ENCODE measurements at regions not wholly inside any gene's neighbourhood (a gene's known extent, or its start where the extent isn't known, plus 50 kb on each side); places are given as distances from the start of the nearest gene placed in this dataset.

GRCh38 chr15:100715571-100716455 is 113.4 kb downstream of the ASB7 start:
- H3K4me1 Mint-ChIP-seq, result no peaks in the 10 kb centered on the region
- H3K9me3 Mint-ChIP-seq, result no peaks in the 10 kb centered on the region
- no peak overlapping the region for H3K4me3 Mint-ChIP-seq
- DNase-seq (no peak), ATAC-seq (no peak)
- H3K27ac Mint-ChIP-seq, result no peak overlapping the region
- H3K27me3 Mint-ChIP-seq, result peaks cover 13% of the 10 kb centered on the region

- peak overlapping the region in 1 of 2 donors; percentile 82 for H3K27ac Mint-ChIP-seq
- DNase-seq (no peak), ATAC-seq (no peak)
- no peaks in the 10 kb centered on the region for H3K4me1 Mint-ChIP-seq
- no peak overlapping the region for H3K4me3 Mint-ChIP-seq
- peaks cover 13% of the 10 kb centered on the region for H3K27me3 Mint-ChIP-seq
- H3K9me3 Mint-ChIP-seq, result no peaks in the 10 kb centered on the region
These were observed 114.2 kb downstream of the ASB7 start for GRCh38 chr15:100716456-100717085.

- Mint-ChIP-seq H3K9me3 (no peaks in the 10 kb centered on the region), H3K27me3 (peaks cover 13% of the 10 kb centered on the region), H3K4me1 (no peaks in the 10 kb centered on the region), H3K27ac (no peak overlapping the region), H3K4me3 (no peak overlapping the region)
- no peak for DNase-seq
- ATAC-seq, result no peak
These were observed 115.2 kb downstream of the ASB7 start for GRCh38 chr15:100717596-100717995.

- DNase-seq (no peak), ATAC-seq (no peak)
- H3K4me1 Mint-ChIP-seq, result no peaks in the 10 kb centered on the region
- H3K4me3 Mint-ChIP-seq, result no peak overlapping the region
- no peak overlapping the region for H3K27ac Mint-ChIP-seq
- H3K9me3 Mint-ChIP-seq, result no peaks in the 10 kb centered on the region
- H3K27me3 Mint-ChIP-seq, result peaks cover 18% of the 10 kb centered on the region
These were observed 115.9 kb downstream of the ASB7 start for GRCh38 chr15:100718075-100718980.

- ATAC-seq, result peak; percentile 31
- H3K4me1 Mint-ChIP-seq, result no peaks in the 10 kb centered on the region
- no peak overlapping the region for H3K4me3 Mint-ChIP-seq
- H3K27ac Mint-ChIP-seq, result peak overlapping the region in 1 of 2 donors; percentile 66
- H3K9me3 Mint-ChIP-seq, result no peaks in the 10 kb centered on the region
- peaks cover 21% of the 10 kb centered on the region for H3K27me3 Mint-ChIP-seq
- no peak for DNase-seq
These were observed 118.1 kb downstream of the ASB7 start for GRCh38 chr15:100720406-100720967.

- no peak overlapping the region for H3K4me3 Mint-ChIP-seq
- H3K4me1 Mint-ChIP-seq, result no peaks in the 10 kb centered on the region
- DNase-seq (no peak), ATAC-seq (no peak)
- no peaks in the 10 kb centered on the region for H3K9me3 Mint-ChIP-seq
- H3K27me3 Mint-ChIP-seq, result peaks cover 21% of the 10 kb centered on the region
- H3K27ac Mint-ChIP-seq, result no peak overlapping the region
These were observed 119.6 kb downstream of the ASB7 start for GRCh38 chr15:100721758-100722550.

GRCh38 chr15:100722551-100723314 is 120.3 kb downstream of the ASB7 start:
- DNase-seq (no peak), ATAC-seq (no peak)
- Mint-ChIP-seq H3K4me3 (no peak overlapping the region), H3K4me1 (no peaks in the 10 kb centered on the region), H3K9me3 (no peaks in the 10 kb centered on the region), H3K27me3 (peaks cover 20% of the 10 kb centered on the region), H3K27ac (no peak overlapping the region)

GRCh38 chr15:100723315-100723801 is 121.0 kb downstream of the ASB7 start:
- Mint-ChIP-seq H3K4me1 (no peaks in the 10 kb centered on the region), H3K4me3 (no peak overlapping the region), H3K9me3 (no peaks in the 10 kb centered on the region), H3K27ac (no peak overlapping the region), H3K27me3 (peaks cover 14% of the 10 kb centered on the region)
- ATAC-seq (no peak), DNase-seq (no peak)

- Mint-ChIP-seq H3K4me1 (no peaks in the 10 kb centered on the region), H3K27me3 (peaks cover 8% of the 10 kb centered on the region), H3K27ac (no peak overlapping the region), H3K4me3 (no peak overlapping the region), H3K9me3 (no peaks in the 10 kb centered on the region)
- ATAC-seq (no peak), DNase-seq (no peak)
These were observed 123.0 kb downstream of the ASB7 start for GRCh38 chr15:100725121-100726069.

- Mint-ChIP-seq H3K27ac (no peak overlapping the region), H3K4me1 (no peaks in the 10 kb centered on the region), H3K4me3 (no peak overlapping the region), H3K27me3 (peaks cover 8% of the 10 kb centered on the region), H3K9me3 (no peaks in the 10 kb centered on the region)
- ATAC-seq (no peak), DNase-seq (no peak)
These were observed 123.7 kb downstream of the ASB7 start for GRCh38 chr15:100726070-100726420.

- peaks cover 8% of the 10 kb centered on the region for H3K27me3 Mint-ChIP-seq
- H3K27ac Mint-ChIP-seq, result no peak overlapping the region
- DNase-seq, result no peak
- no peaks in the 10 kb centered on the region for H3K9me3 Mint-ChIP-seq
- ATAC-seq, result no peak
- H3K4me3 Mint-ChIP-seq, result no peak overlapping the region
- no peaks in the 10 kb centered on the region for H3K4me1 Mint-ChIP-seq
These were observed 124.2 kb downstream of the ASB7 start for GRCh38 chr15:100726421-100727190.

GRCh38 chr15:100727291-100727851 is 125.0 kb downstream of the ASB7 start:
- no peak for ATAC-seq
- Mint-ChIP-seq H3K27me3 (peaks cover 8% of the 10 kb centered on the region), H3K4me1 (no peaks in the 10 kb centered on the region), H3K27ac (no peak overlapping the region), H3K4me3 (no peak overlapping the region), H3K9me3 (no peaks in the 10 kb centered on the region)
- no peak for DNase-seq
